ENCODE measurements at regions not wholly inside any gene's neighbourhood (a gene's known extent, or its start where the extent isn't known, plus 50 kb on each side); places are given as distances from the start of the nearest gene placed in this dataset.

- no peak for DNase-seq
These were observed 95.1 kb downstream of the INSIG2 start for GRCh38 chr2:118183381-118183780.

DNA sequence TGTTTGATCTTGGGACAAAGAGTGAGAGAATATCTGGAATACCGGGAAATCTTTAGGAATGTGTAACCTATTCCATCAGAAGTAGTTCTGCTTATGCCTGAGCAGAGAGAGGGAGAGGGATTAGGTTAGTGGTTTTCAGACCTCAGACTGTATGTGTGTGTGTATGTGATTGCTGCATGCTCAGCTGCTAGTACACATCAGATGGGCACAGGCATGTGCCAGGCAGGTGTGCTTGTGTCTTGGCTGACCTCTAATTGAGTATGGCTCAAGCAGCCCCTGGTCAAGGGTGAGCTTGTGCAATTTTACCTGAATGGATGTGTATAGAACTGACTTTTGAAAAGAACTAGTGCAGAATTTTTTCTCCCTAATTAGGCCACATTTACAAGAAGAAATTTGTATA is 91.2 kb downstream of the INSIG2 start:
- DNase-seq, result no peak

DNA sequence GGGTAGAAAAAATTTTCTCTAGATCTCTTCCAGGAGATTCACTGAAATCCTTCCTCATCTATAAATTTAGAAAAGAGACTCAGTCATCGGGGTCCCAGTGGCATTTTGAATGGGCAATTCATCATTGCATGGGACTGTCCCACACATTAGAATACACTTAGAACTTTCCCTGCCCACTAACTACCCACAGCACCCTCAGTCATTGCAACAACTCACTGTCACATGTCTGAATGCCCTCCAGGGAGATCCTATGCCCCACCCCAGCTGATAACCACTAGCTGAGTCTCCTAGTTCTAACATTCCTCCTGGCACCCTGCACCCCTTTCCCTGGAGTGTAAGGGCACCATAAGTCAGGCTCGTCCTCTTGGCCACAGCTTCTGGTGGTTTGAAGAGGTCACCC is 89.6 kb downstream of the INSIG2 start:
- no peak for DNase-seq

DNA sequence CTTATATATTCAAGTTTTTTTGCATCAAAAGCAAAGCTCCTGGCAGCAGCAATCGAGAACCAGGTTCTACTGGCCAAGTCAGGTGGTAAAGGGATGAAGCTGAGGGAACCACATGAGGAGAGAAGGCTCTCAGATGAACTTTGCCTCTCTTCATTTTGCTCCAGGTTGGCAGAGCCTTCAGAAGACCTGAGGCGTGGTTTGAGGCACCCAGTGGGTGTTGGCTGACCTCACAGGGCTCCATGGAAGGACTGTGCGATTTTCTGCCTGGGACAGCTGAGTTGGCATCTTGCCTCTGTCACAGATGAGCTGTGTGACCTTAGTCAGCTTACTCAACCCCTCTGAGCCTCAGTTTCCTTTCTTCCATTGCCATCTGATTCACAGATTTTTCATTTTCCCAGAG is 89.0 kb downstream of the INSIG2 start:
- DNase-seq, result no peak

DNA sequence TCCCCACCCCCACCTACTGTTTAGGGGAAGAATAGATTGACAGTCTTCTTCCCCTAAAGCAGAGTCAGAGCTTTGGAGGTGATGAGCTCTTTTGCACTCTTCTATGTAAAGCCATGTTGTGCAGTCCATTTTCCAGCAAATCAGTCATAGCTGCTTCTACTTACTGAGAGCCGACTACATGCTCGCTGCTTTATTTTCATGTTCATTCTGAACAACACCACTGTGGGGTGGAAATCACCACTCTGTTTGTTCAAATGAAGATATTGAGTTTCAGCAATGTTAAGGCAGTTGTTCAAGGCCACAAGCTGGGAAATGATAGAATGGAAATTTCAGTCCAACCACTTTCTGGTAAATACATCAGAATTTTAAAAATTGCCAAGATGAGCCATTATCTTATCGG is 88.3 kb downstream of the INSIG2 start:
- no peak for DNase-seq

- DNase-seq, result no peak
These were observed 83.3 kb downstream of the INSIG2 start for GRCh38 chr2:118171546-118171945.

DNA sequence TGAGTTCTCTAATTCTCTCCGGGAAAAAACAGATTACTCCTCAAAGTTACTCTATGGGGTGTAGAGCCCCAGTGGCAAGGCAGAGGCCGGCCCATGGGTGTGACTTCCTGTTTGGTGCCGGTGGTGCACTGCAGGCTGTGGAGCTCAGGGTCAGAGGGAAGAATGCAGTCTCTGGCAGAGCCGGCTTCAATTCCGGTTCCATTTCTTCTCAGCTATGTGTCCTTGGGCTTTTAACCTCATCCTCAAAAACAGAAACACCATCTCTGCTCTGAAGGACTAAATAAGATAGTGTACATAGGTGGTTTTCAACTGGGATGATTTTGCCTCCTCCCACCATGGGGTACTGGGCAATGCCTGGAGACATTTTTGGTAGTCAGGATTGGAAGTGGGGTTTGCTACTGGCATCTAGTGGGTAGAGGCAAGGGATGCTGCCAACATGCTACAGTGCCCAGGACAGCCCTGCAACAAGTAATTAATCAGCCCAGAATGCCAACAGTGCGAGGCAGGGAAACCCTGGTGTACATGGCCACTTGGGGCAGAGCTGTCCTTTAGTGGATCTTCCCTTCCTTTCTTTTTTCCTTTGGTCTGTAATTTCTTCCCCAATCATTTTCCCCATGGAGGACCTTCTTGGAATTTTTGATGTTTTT is 81.2 kb downstream of the INSIG2 start:
- no peak for DNase-seq

GRCh38 chr2:118168615-118169014 is 80.3 kb downstream of the INSIG2 start:
- no peak for DNase-seq

GRCh38 chr2:118167026-118167425 is 78.8 kb downstream of the INSIG2 start:
- DNase-seq, result no peak

DNA sequence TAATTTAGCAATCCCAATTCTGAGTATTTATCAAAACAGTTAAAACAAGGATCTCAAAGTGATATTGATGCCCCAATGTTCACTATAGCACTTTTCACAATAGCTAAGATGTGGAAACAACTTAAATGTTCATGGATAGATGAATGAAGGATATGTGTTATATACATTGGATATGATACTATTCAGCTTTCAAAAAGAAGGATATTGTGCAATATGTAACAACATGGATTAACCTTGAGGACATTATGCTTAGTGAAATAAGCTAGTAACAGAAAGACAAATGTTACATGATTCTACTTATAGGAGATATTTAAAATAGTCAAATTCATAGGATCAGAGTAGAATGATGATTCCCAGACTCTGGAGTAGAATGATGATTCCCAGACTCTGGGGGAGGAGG is 78.0 kb downstream of the INSIG2 start:
- DNase-seq, result no peak

DNA sequence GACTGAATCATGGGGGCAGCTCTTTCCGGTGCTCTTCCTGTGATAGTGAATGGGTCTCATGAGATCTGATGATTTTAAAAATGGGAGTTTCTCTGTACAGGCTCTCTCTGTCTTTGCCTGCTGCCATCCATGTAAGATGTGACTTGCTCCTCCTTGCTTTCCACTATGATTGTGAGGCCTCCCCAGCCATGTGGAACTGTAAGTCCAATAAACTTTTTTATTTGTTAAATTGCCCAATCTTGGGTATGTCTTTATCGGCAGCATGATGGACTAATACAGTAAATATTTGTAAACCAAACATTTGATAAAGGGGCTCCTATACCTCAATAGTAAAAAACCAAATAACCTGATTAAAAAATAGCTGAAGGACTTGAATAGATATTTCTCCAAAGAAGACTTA is 77.3 kb downstream of the INSIG2 start:
- DNase-seq, result no peak
